ENCODE measurements at regions not wholly inside any gene's neighbourhood (a gene's known extent, or its start where the extent isn't known, plus 50 kb on each side); places are given as distances from the start of the nearest gene placed in this dataset.

- Histone ChIP-seq H3K79me2 (ENCODE audit: insufficient read depth, low read length) (no peaks in the 10 kb centered on the region), H2BK20ac (ENCODE audit: low read depth, low read length, poor library complexity, severe bottlenecking) (no peak overlapping the region), H3K4me2 (ENCODE audit: insufficient read depth, insufficient read length, low read length) (no peak overlapping the region), H3K56ac (ENCODE audit: insufficient read length, low read depth, low read length) (no peak overlapping the region), H2BK15ac (ENCODE audit: low read depth, low read length) (no peak overlapping the region; the same call in 1 of the 2 replicates), H4K20me1 (ENCODE audit: control insufficient read depth, insufficient read depth, insufficient read length) (no peaks in the 10 kb centered on the region), H3K23ac (ENCODE audit: insufficient read length, low read depth, low read length) (no peak overlapping the region), H3K9me3 (ENCODE audit: control insufficient read depth, low read depth, low read length) (no peaks in the 10 kb centered on the region), H2AFZ (ENCODE audit: low read length) (peak overlapping the region; percentile 78), H4K91ac (ENCODE audit: insufficient read length, low read depth, low read length) (no peak overlapping the region), H2BK5ac (ENCODE audit: insufficient read length, low read length) (no peak overlapping the region), H3T11ph (ENCODE audit: low read length) (no peak overlapping the region), H3K14ac (ENCODE audit: insufficient read depth, low read length) (no peak overlapping the region), H3K23me2 (ENCODE audit: insufficient read length, low read depth, low read length, poor library complexity, severe bottlenecking) (no peaks in the 10 kb centered on the region), H2AK5ac (ENCODE audit: insufficient read length, low read length) (peak overlapping the region; percentile 83), H3K79me1 (ENCODE audit: insufficient read depth, low read depth, low read length, poor library complexity, severe bottlenecking) (no peaks in the 10 kb centered on the region), H4K8ac (replicated peaks; ENCODE audit: insufficient read length, low read depth, low read length) (no peak overlapping the region), H4K5ac (ENCODE audit: insufficient read length, low read depth, low read length) (no peak overlapping the region), H3K18ac (ENCODE audit: insufficient read length, low read depth, low read length) (no peak overlapping the region), H3K27me3 (ENCODE audit: insufficient read depth, low read length) (no peaks in the 10 kb centered on the region), H3K4me1 (ENCODE audit: insufficient read depth, low read length) (peaks cover 3% of the 10 kb centered on the region; the same call in 1 of the 2 replicates), H2BK120ac (ENCODE audit: low read depth, low read length, poor library complexity, severe bottlenecking) (no peak overlapping the region), H3K4ac (ENCODE audit: low read depth, low read length) (no peak overlapping the region), H3K9ac (ENCODE audit: extremely low read depth, insufficient read length, low read length) (no peak overlapping the region), H3K27ac (ENCODE audit: insufficient read length, low read depth, low read length) (no peak overlapping the region), H2BK12ac (ENCODE audit: insufficient read length, low read depth, low read length) (no peak overlapping the region)
- Mint-ChIP-seq H3K27ac (no peak overlapping the region; a peak in 1 of 7 replicates), H3K9me3 (no peaks in the 10 kb centered on the region), H3K27me3 (ENCODE audit: low read depth) (no peaks in the 10 kb centered on the region), H3K36me3 (ENCODE audit: insufficient read depth in 1 of 3, low read depth in 3 of 3) (no peaks in the 10 kb centered on the region), H3K4me1 (peaks cover 3 to 4% of the 10 kb centered on the region in 2 experiments; a peak in 2 of 4 replicates), H3K4me3 (no peak overlapping the region)
- no CpG with 5 or more reads among the region's 13 CpGs for WGBS (ENCODE audit: extremely low coverage, insufficient read length, low lambda C conversion rate)
- DNase-seq = peak; percentile 27
- no peak for TF ChIP-seq CTCF (conservative IDR thresholded peaks at IDR 0.05)
These were observed 52.2 kb upstream of the PRL start for GRCh38 chr6:22349051-22349450.
